Erythroblast (primary cell): ENCODE measurements at regions not wholly inside any gene's neighbourhood (a gene's known extent, or its start where the extent isn't known, plus 50 kb on each side); places are given as distances from the start of the nearest gene placed in this dataset.

ENCODE experiments used
- GATA1 ChIP-seq: IDR thresholded peaks from 2 replicates; pipeline ENCODE4 v1.6.1; 2011; ENCODE audit warnings: low read depth, mild to moderate bottlenecking, control low read depth, low read length, moderate library complexity
- POLR2A ChIP-seq: IDR thresholded peaks from 2 replicates; pipeline ENCODE4 v1.6.1; 2011; ENCODE audit warnings: mild to moderate bottlenecking, low read length

GRCh38 chr4:131441004-131441688, 1707.9 kb upstream of the PCDH10 start:
- TF ChIP-seq POLR2A = no peak
- TF ChIP-seq GATA1 = no peak
